ENCODE measurements at regions not wholly inside any gene's neighbourhood (a gene's known extent, or its start where the extent isn't known, plus 50 kb on each side); places are given as distances from the start of the nearest gene placed in this dataset.

DNA sequence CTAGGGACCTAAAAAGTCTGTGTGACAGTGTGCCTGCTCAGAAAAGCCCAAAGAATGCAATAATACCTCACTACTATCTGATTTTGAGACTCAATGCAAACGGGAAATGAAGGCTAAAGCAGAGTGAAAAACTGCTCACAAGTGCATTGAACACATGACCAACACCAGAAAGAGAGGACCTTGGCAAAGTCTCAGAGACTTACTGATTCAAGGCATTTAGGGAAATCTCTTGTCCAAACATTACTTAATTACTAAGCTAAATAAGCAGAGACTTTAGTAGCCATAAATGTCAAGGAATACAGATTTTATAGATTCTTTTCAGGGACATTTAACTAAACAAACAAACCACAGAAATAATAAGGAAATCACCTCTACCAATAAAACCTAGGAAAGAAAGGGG, 916.0 kb downstream of the FSTL5 start:
- DNase-seq (ENCODE audit: insufficient read length, low spot score) (no peak), FAIRE-seq (no peak)

DNA sequence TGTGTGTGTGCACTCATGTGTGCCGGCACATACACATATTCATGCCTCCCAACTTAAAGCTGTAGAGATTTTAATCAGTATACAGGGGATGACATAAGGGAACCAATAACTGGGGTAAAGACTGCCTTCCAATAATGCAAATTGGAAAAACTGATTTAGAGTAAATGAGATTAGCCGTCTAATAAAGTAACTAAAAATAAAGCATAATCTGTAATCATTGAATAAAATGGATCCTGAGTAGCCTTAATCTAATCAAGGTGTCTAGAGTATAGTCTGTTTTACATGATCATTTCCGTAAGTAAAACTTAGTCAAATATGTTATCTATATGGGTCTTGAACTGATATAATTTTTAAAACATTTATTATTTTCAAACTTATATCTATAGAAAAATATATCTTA, 925.8 kb downstream of the FSTL5 start:
- DNase-seq (ENCODE audit: insufficient read length, low spot score), result no peak
- no peak for TF ChIP-seq POU2F2 (IDR thresholded peaks at IDR 0.05; ENCODE audit: low read depth, low read length)
- TF ChIP-seq POLR2AphosphoS5 (IDR thresholded peaks at IDR 0.05; ENCODE audit: low read depth, low read length), result no peak
- no peak for TF ChIP-seq PAX5 (IDR thresholded peaks at IDR 0.05; ENCODE audit: insufficient read depth, low read length, severe bottlenecking)
- TF ChIP-seq POLR2A (IDR thresholded peaks at IDR 0.05; ENCODE audit: low read depth, low read length), result no peak
- TF ChIP-seq SPI1 (IDR thresholded peaks at IDR 0.05; ENCODE audit: low read depth, low read length), result no peak
- no peak for TF ChIP-seq TAF1 (IDR thresholded peaks at IDR 0.05; ENCODE audit: low read depth, low read length)
- no peak for FAIRE-seq

More for the DNA sequence above, 916.0 kb downstream of the FSTL5 start:
- TF ChIP-seq TAF1 (IDR thresholded peaks at IDR 0.05; ENCODE audit: low read depth, low read length), result no peak
- no peak for TF ChIP-seq POLR2AphosphoS5 (IDR thresholded peaks at IDR 0.05; ENCODE audit: low read depth, low read length)
- no peak for TF ChIP-seq PAX5 (IDR thresholded peaks at IDR 0.05; ENCODE audit: insufficient read depth, low read length, severe bottlenecking)
- no peak for TF ChIP-seq SPI1 (IDR thresholded peaks at IDR 0.05; ENCODE audit: low read depth, low read length)
- no peak for TF ChIP-seq POLR2A (IDR thresholded peaks at IDR 0.05; ENCODE audit: low read depth, low read length)
- TF ChIP-seq POU2F2 (IDR thresholded peaks at IDR 0.05; ENCODE audit: low read depth, low read length), result no peak

GRCh38 chr4:161237495-161237894, 926.3 kb downstream of the FSTL5 start:
- FAIRE-seq (no peak), DNase-seq (ENCODE audit: insufficient read length, low spot score) (no peak)
- TF ChIP-seq POLR2AphosphoS5 (IDR thresholded peaks at IDR 0.05; ENCODE audit: low read depth, low read length) (no peak), POU2F2 (IDR thresholded peaks at IDR 0.05; ENCODE audit: low read depth, low read length) (no peak), POLR2A (IDR thresholded peaks at IDR 0.05; ENCODE audit: low read depth, low read length) (no peak)

DNA sequence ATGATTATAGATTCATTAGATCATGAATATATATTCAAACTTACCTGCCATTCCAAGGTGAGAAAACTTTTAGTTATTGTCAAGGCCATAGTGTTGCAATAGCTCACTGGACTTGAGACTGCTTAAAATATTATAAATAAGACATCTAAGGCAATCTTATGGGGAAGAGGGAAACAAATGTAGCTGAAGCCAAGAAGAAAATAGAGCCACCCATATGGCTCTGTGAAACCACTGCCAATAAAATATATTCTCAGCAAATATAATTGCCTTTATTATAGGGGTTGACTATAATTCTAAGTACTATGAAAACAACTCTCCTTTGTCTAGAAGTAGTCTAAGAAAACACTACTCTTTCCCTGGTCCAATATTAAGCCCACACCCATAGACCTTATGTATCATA, 938.5 kb downstream of the FSTL5 start:
- DNase-seq (ENCODE audit: insufficient read length, low spot score), result no peak
- TF ChIP-seq POLR2A (IDR thresholded peaks at IDR 0.05; ENCODE audit: low read depth, low read length), result no peak
- TF ChIP-seq PAX5 (IDR thresholded peaks at IDR 0.05; ENCODE audit: insufficient read depth, low read length, severe bottlenecking), result no peak
- no peak for TF ChIP-seq TAF1 (IDR thresholded peaks at IDR 0.05; ENCODE audit: low read depth, low read length)
- no peak for TF ChIP-seq SPI1 (IDR thresholded peaks at IDR 0.05; ENCODE audit: low read depth, low read length)
- TF ChIP-seq POLR2AphosphoS5 (IDR thresholded peaks at IDR 0.05; ENCODE audit: low read depth, low read length), result no peak
- TF ChIP-seq POU2F2 (IDR thresholded peaks at IDR 0.05; ENCODE audit: low read depth, low read length), result no peak
- no peak for FAIRE-seq

GRCh38 chr4:161222889-161223288, 940.9 kb downstream of the FSTL5 start:
- DNase-seq (ENCODE audit: insufficient read length, low spot score), result no peak
- TF ChIP-seq TAF1 (IDR thresholded peaks at IDR 0.05; ENCODE audit: low read depth, low read length), result no peak
- no peak for TF ChIP-seq POLR2A (IDR thresholded peaks at IDR 0.05; ENCODE audit: low read depth, low read length)
- TF ChIP-seq POLR2AphosphoS5 (IDR thresholded peaks at IDR 0.05; ENCODE audit: low read depth, low read length), result no peak
- TF ChIP-seq POU2F2 (IDR thresholded peaks at IDR 0.05; ENCODE audit: low read depth, low read length), result no peak
- TF ChIP-seq SPI1 (IDR thresholded peaks at IDR 0.05; ENCODE audit: low read depth, low read length), result no peak
- no peak for TF ChIP-seq PAX5 (IDR thresholded peaks at IDR 0.05; ENCODE audit: insufficient read depth, low read length, severe bottlenecking)
- FAIRE-seq, result no peak

DNA sequence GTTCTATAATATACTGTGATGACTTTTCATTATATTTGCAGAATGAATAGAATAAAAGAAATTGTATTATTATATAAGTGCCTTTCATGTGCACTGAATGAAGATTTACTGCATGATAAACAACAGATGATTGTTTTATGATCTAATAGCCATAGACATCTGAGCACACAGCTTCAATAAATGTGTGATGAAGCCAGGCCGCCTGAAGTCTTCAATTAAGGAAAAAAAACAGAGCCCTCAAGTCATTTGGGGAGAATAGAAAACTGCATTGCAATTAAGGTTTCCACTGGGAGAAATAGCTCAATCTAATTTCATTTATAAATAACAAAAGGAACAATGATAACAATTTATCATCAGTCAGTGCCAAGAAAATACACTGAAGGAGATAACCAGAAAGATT, 955.2 kb downstream of the FSTL5 start:
- no peak for TF ChIP-seq SPI1 (IDR thresholded peaks at IDR 0.05; ENCODE audit: low read depth, low read length)
- no peak for TF ChIP-seq POLR2A (IDR thresholded peaks at IDR 0.05; ENCODE audit: low read depth, low read length)
- no peak for TF ChIP-seq POLR2AphosphoS5 (IDR thresholded peaks at IDR 0.05; ENCODE audit: low read depth, low read length)
- TF ChIP-seq PAX5 (IDR thresholded peaks at IDR 0.05; ENCODE audit: insufficient read depth, low read length, severe bottlenecking), result no peak
- no peak for TF ChIP-seq POU2F2 (IDR thresholded peaks at IDR 0.05; ENCODE audit: low read depth, low read length)
- no peak for TF ChIP-seq TAF1 (IDR thresholded peaks at IDR 0.05; ENCODE audit: low read depth, low read length)
- DNase-seq (ENCODE audit: insufficient read length, low spot score), result no peak

GRCh38 chr4:161206528-161207080, 957.2 kb downstream of the FSTL5 start:
- no peak for FAIRE-seq
- TF ChIP-seq SPI1 (IDR thresholded peaks at IDR 0.05; ENCODE audit: low read depth, low read length) (no peak), POU2F2 (IDR thresholded peaks at IDR 0.05; ENCODE audit: low read depth, low read length) (no peak), POLR2A (IDR thresholded peaks at IDR 0.05; ENCODE audit: low read depth, low read length) (no peak), PAX5 (IDR thresholded peaks at IDR 0.05; ENCODE audit: insufficient read depth, low read length, severe bottlenecking) (no peak)
- no peak for DNase-seq (ENCODE audit: insufficient read length, low spot score)

More for the DNA sequence above, 955.2 kb downstream of the FSTL5 start:
- no peak for FAIRE-seq

DNA sequence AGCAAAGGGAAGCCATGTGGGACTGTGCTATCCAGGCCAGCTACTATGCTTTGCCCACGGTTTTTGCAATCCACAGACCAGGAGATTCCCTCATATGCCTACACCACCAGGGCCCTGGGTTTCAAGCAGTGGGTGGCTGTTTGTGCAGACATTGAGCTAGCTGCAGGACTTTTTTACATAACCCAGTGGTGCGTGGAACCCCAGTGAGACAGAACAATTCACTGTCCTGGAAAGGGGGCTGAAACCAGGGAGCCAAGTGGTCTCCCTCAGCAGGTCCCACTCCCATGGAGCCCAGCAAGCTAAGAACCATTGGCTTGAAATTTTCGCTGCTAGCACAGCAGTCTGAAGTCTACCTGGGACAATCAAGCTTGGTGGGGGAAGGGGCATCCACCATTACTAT, 959.9 kb downstream of the FSTL5 start:
- DNase-seq (ENCODE audit: insufficient read length, low spot score), result no peak
- no peak for FAIRE-seq
- no peak for TF ChIP-seq SPI1 (IDR thresholded peaks at IDR 0.05; ENCODE audit: low read depth, low read length)
- no peak for TF ChIP-seq POLR2A (IDR thresholded peaks at IDR 0.05; ENCODE audit: low read depth, low read length)
- TF ChIP-seq POU2F2 (IDR thresholded peaks at IDR 0.05; ENCODE audit: low read depth, low read length), result no peak
- TF ChIP-seq POLR2AphosphoS5 (IDR thresholded peaks at IDR 0.05; ENCODE audit: low read depth, low read length), result no peak
- no peak for TF ChIP-seq PAX5 (IDR thresholded peaks at IDR 0.05; ENCODE audit: insufficient read depth, low read length, severe bottlenecking)

DNA sequence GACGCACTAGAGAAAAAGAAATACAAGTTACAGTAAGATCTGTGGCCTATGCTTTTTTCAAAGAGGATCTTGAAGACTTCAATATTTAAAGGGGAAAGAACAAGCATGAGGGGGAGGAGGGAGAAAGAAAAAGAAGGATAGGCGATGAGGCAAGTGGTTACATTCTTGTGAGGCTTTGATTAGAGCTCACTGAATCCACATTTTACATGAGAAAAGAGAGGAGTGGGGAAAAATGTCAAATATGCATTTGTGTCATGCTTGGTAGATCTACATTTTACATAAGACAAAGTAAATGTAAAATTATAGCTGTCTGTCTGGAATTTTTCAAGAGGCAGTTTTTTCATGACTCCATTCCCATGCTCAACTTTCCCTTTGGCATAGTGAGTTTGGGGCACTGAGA, 965.9 kb downstream of the FSTL5 start:
- FAIRE-seq, result no peak
- TF ChIP-seq SPI1 (IDR thresholded peaks at IDR 0.05; ENCODE audit: low read depth, low read length) (no peak), POLR2A (IDR thresholded peaks at IDR 0.05; ENCODE audit: low read depth, low read length) (no peak), PAX5 (IDR thresholded peaks at IDR 0.05; ENCODE audit: insufficient read depth, low read length, severe bottlenecking) (no peak), POLR2AphosphoS5 (IDR thresholded peaks at IDR 0.05; ENCODE audit: low read depth, low read length) (no peak), TAF1 (IDR thresholded peaks at IDR 0.05; ENCODE audit: low read depth, low read length) (no peak), POU2F2 (IDR thresholded peaks at IDR 0.05; ENCODE audit: low read depth, low read length) (no peak)
- no peak for DNase-seq (ENCODE audit: insufficient read length, low spot score)

GRCh38 chr4:161197474-161197873, 966.3 kb downstream of the FSTL5 start:
- DNase-seq (ENCODE audit: insufficient read length, low spot score), result no peak
- TF ChIP-seq POLR2AphosphoS5 (IDR thresholded peaks at IDR 0.05; ENCODE audit: low read depth, low read length), result no peak
- no peak for TF ChIP-seq PAX5 (IDR thresholded peaks at IDR 0.05; ENCODE audit: insufficient read depth, low read length, severe bottlenecking)
- TF ChIP-seq SPI1 (IDR thresholded peaks at IDR 0.05; ENCODE audit: low read depth, low read length), result no peak
- no peak for TF ChIP-seq TAF1 (IDR thresholded peaks at IDR 0.05; ENCODE audit: low read depth, low read length)
- TF ChIP-seq POLR2A (IDR thresholded peaks at IDR 0.05; ENCODE audit: low read depth, low read length), result no peak
- TF ChIP-seq POU2F2 (IDR thresholded peaks at IDR 0.05; ENCODE audit: low read depth, low read length), result no peak
- FAIRE-seq, result no peak
